GM12891 (cell line): ENCODE measurements at regions not wholly inside any gene's neighbourhood (a gene's known extent, or its start where the extent isn't known, plus 50 kb on each side); places are given as distances from the start of the nearest gene placed in this dataset.

Experiments
- POLR2A ChIP-seq: IDR thresholded peaks from 2 replicates; pipeline ENCODE4 v1.6.1; 2011; ENCODE audit warnings: low read depth, low read length, control low read depth
- POLR2AphosphoS5 ChIP-seq: IDR thresholded peaks from 2 replicates; pipeline ENCODE4 v1.6.1; 2011; ENCODE audit warnings: low read depth, low read length, control low read depth
- TAF1 ChIP-seq: IDR thresholded peaks from 2 replicates; pipeline ENCODE4 v1.6.1; 2011; ENCODE audit warnings: low read depth, low read length, control low read depth

GRCh38 chr2:107414376-107414775 lies 412.3 kb upstream of the RGPD4 start:
- TF ChIP-seq POLR2A (no peak), POLR2AphosphoS5 (no peak), TAF1 (no peak)
